Stimulated activated CD4-positive, alpha-beta T cell treated with anti-CD3 and anti-CD28 coated beads, Interleukin-15, amount 100 ng/mL, for 24 hours (primary cell): ENCODE measurements at regions not wholly inside any gene's neighbourhood (a gene's known extent, or its start where the extent isn't known, plus 50 kb on each side); places are given as distances from the start of the nearest gene placed in this dataset.

ENCODE experiments used
- DNase-seq: peaks from one replicate; pipeline ENCODE4 v3.0.0-alpha.2; 2020

DNA sequence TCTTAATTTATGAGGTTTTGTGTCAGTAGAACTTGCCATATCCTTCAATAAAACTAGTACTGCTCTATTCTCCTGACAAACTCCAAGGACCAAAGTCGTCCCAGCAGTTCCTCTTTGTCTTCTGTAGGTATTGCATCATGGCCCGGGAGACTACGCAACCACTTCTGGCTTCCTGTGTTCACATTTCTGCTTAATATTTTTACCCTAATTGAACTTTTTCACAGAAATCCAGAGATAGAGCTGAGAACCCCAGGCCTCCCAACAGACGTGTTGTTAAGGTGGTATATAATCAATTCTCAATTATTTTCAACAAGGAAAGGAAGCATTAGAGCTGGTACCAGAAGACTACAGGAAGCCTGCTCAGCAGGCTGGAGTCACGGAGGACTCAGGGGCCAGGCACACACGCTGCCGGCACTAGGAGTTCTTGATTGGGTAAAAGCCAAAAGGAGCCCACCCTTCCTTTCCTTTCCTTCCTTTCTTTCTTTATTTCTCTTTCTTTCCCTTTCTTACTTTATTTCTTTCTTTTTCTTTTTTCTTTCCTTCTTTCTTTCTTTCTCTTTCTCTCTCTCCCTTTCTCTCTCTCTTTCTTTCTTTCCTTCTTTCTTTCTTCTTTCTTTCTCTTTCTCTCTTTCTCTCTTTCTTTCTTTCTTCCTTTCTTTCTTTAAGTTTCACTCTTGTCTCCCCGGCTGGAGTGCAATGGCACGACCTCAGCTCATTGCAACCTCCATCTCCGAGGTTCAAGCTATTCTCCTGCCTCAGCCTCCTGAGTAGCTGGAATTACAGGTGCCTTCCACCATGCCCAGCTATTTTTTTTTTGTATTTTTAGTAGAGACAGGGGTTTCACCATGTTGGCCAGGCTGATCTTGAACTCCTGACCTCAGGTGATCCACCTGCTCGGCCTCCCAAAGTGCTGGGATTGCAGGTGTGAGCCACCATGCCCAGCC is 173.7 kb downstream of the ZBTB18 start:
- DNase-seq: no peak

DNA sequence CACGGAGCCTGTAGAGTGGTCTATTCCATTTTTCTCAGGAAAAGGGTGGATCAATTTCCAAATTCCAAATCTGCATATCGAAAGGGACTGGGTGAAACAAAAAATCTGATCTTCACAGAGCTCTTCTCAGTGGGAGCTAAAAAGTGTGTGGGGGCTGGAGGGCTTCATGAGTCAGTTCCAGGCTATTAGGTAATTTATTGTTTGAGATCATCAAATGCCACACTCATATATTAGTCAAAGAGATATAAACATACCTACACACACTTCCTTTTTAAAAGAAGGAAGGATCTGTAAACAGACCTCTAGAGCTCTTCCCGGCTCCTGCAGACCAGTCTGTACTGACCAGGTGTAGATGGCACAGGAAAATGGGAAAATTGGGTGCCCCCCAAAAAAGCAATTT is 175.4 kb downstream of the ZBTB18 start:
- no peak for DNase-seq

DNA sequence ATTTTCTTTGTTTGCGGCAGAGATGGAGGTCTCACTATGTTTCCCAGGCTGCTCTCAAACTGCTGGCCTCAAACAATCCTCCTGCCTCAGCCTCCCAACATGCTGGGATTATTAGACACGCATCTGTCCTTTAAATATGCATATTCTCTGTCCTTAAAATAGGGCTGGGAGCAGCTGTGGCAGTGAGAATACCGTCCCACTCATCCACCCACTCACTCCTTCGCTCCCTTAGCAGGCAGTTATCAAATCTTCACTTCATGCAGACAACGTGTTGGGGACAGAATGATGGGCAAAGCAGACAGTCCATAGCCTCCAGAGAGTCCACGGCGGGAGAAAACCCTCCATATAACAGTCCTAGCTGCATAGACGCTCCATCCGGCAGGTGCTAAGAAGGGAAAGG is 179.4 kb downstream of the ZBTB18 start:
- DNase-seq: no peak

DNA sequence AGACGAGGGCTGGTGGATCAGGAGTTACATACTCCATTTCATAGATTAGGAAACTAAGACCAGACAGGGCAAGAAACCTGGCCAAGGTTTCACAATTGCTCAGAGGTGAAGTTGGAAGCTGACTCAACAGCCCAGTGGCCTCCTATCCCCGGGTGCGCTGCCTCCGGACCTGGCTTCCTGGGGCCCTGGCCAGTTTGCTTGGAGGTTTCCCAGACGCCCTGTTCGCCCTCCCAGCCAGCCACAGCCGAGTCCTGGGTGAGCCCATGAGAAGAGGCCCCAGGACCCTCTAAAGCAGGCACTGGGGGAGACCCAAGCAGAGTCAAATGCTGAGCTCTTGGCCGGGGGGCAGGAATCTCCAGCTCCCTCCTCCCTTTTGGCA is 180.1 kb downstream of the ZBTB18 start:
- DNase-seq: no peak

DNA sequence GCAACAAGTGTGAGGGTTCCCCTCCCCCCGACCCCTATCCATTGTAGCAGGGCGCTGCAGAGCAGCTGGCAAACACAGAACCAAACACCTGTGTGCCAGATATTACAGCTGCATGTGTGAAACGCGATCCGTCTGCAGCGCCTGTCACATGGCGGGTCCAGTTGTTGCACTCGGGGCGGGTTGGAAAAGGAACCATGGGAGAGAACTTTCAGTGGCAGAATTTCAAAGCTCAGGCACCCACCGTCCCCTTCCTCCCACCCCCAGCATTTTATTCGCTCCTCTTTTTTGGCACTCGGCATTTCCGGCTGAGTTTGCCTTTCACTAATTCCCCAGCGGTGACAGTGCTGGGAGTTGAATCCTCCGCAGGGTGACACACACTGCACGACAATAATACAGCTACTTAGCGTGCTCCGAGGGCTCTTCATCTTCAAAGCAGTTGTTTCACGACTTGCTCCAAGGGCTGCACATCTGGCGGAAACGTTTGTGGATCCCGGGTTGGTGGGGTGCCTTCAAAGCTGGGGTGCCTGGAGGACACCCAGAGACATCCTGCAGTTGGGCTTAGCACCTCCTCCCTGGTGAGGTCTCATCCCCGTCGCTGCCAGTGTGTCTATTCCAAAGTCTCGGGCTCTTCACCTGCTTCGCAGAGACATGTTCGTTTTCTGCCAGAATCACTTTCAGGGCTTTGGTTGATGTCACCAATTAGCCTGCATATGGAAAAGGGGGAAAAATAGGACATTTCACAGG is 180.7 kb downstream of the ZBTB18 start:
- DNase-seq: no peak

GRCh38 chr1:244234009-244234643 is 183.0 kb downstream of the ZBTB18 start:
- DNase-seq: no peak

GRCh38 chr1:244235157-244235556 is 184.1 kb downstream of the ZBTB18 start:
- no peak for DNase-seq

DNA sequence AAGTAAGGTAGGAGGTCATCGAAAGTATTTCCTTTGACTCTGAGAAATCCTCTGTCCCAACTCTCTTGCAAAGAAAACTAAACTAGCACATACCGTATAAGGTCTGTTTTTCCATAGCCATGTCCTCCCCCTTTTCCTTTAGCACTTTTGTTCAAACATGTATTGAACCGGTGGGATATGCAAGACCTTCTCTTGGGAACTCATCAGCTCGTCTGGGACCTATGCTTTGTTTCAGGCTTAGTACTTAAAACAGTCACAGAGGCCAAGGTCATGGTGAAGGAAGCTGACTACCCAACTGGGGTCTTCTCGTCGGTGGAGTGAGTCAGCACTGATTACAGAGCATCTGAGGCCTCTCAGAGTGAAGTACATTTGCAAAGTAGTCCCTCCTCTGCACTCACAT is 185.0 kb downstream of the ZBTB18 start:
- no peak for DNase-seq

DNA sequence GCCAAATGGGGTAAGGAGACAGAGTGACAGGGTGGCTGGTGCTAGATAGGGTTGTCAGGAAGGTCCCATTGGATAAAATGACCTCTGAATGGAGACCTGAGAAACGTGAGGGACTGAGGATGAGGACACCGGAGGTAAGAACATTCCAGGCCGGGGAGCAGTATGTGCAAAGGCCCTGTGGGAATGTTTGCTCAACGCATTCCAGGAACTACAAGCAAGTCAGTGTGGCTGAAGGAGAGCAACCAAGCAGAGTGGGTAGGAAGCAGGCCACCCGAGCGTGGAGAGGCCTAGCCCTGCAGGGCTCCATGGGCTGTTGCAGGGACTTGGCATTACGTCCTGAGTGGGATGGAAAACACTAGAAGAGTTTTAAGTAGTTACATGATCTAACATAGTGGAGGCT is 185.6 kb downstream of the ZBTB18 start:
- no peak for DNase-seq

- no peak for DNase-seq
Measured at GRCh38 chr1:244237445-244237844, 186.4 kb downstream of the ZBTB18 start.

DNA sequence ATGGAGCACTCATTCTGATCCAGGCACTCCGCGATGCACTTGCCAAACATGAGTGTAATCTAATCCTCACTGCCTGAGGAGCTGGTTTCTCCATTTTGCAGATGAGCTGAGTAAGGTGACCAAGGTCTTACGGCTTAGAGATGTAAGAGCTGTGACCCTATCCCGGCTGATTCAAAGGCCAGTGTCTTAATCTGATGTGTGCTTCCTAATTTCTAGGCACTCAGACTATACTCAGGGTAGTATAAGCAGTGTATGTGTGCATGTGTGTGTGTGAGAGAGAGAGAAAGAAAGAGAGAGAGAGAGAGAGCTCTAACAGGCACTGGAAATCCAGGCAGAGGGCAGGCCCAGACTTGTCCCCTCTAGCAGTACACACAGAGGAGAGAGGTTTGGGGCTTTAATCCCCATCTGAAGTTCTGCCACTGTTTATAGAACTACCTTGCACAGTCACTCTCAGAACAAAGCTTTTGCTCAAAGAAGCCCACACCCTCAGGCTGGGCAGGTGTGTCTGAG is 188.2 kb downstream of the ZBTB18 start:
- DNase-seq: no peak

GRCh38 chr1:244241438-244241837 is 190.4 kb downstream of the ZBTB18 start:
- no peak for DNase-seq

GRCh38 chr1:244242446-244242845 is 191.4 kb downstream of the ZBTB18 start:
- DNase-seq: no peak

- DNase-seq: no peak
Measured at GRCh38 chr1:244246334-244246733, 195.3 kb downstream of the ZBTB18 start.

DNA sequence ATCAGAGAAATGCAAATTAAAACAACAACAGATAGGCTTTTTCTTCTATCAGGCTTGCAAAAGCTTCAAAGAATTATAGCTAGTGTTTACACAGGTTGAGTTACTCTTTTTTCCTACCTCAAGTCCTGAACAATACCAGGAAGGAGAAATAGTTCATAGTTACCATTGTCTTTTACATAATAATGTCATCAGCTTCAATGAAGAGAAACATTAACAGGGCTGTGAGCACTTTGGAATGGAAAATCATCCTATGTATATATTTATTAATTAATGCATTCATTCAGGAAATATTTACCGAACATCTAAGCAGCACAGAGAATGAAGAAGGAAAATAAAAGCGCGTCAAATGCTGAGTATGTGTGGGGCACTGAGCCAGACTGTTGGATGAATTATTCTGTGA is 197.3 kb downstream of the ZBTB18 start:
- no peak for DNase-seq

DNA sequence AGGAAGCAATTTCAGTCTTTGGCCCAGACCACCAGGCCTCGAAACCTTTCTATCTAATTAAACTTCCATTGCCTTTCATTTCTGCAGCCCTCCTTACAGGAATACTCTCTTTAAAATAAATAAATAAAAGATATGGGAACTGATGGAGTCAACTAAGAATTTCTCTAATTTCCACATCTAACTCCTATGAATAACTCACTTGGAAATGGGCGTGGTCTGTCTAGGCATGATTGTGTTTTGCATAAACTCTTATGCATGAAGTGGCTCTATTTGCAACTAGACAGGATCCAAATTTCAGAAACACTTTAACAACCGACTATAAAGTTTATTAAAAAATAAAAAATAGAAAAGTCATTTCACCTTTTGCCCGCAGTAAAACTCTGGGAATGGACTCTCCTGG is 199.5 kb downstream of the ADSS2 start:
- DNase-seq: no peak

DNA sequence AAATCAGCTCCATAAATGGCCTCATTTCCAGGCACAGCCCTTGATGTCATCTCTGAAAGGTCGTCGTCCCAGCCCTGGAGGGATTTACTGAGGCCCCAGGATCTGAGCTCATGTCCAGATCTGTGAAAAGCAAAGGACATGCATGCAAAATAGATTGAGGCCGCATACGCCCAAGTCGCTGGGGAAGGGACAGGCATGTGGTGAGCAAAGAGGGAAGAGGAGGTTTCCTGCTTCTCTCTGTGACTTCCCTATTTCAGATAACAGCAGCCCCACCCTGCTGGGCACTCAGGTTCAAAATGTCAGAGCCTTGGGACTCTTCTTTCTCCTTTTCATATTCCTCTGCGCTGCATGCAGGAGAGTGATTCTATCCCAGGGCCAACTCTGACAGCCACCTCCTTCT is 197.2 kb downstream of the ADSS2 start:
- no peak for DNase-seq

GRCh38 chr1:244255426-244255965 is 196.2 kb downstream of the ADSS2 start:
- no peak for DNase-seq

DNA sequence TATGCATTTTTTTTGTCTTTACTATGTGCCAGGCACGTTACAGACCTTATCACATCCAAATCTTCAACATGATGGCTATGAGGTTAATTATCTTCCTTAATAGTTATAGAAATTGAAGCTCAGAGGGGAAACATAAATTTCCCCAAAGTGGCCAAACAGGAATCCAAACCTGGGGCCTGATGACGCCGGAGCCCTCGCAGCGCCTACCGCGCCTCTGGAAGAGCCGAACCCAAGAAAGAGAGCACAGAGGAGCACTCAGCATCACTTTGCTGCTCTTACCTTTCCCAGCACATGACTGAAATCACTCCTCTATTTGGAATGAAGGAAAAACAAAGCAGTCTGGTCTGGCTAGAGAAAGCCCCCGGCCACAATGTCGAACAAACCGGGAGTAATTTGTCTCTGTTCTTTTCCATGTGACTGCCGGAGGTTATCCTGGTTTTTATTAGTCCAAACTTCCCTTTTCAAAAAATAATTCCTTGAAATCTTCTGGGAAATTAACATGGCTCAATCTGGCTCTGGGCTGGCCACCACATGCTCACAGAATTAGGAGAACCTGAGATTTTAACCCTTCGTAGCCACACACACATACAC is 195.5 kb downstream of the ADSS2 start:
- DNase-seq: no peak

- no peak for DNase-seq
Measured at GRCh38 chr1:244264163-244264562, 187.5 kb downstream of the ADSS2 start.

DNA sequence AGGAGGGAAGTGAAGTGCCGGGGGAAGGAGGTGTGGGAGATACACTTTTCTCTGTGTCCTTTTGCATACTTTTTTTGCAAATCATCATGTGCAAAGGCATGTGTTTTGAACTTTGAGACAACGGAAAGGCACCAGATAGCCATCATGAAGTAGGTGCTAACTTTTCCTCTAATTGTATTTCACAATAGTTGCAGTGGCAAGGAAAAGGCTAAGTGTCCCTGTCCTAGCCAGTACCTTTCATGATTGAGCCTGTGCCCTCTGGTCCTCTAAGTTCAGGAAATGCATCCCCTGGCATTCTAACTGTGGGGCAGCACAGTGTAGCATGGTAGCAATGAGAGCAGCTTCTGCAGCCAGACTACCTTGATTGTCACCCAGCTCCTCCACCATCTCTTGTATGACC is 186.2 kb downstream of the ADSS2 start:
- DNase-seq: no peak

DNA sequence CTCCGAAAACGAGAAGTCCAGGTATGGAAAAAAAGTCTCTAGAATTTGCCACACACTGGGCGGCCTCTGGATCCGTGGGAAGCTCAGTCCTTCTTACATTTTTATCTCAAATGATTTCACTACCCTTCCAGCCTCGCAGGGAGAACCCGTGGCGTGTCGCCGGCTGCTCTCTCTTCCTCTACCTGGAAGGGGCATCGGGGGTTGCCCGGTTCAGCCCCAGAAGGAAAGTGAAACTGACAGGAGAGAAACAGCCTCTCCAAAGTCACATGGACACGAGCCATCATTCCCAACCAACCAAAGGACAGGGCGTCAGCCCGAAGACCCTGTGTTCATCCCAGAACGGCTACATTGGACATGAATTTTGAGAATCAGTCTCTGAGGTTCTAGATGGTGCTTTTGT is 182.5 kb downstream of the ADSS2 start:
- DNase-seq: no peak

- DNase-seq: no peak
Measured at GRCh38 chr1:244271004-244271403, 180.7 kb downstream of the ADSS2 start.
